Brain pericyte (primary cell): ENCODE measurements at regions not wholly inside any gene's neighbourhood (a gene's known extent, or its start where the extent isn't known, plus 50 kb on each side); places are given as distances from the start of the nearest gene placed in this dataset.

Source experiments
- DNase-seq: peaks from one replicate; pipeline ENCODE4 v3.0.0-alpha.2; 2012; ENCODE audit warnings: low read depth, low spot score

DNA sequence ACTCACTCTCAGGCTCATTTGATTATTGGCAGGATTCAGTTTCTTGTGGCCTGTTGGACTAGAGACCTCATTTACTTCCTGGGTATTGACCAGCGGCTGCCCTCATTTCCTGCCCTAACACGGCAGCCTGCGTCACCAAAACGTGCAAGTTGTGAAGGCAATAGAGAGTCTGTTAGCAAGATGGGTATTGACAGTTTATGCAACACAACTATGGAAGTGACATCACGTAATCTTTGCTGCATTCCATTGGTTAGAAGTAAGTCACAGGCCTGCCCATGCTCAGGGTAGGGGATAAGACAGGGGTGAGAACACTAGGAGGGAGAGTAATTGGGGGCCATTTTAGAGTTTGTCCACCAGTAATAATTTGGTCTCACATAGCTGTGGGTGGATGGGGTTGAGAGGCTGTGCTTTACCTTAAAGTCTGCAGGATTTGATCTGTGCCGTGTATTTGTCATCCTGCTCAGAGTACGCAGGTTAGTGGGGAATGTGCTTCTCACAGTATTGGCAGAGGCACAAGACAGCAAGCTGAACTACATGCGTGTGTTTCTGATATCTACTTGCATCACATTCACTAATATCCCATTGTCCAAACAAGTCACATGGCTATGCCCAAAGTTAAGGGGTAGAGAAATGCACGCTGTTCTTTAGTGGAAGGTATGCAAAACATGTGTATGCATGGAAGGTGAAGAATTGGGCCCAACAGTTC, 83.3 kb downstream of the EDEM1 start:
- no peak for DNase-seq

DNA sequence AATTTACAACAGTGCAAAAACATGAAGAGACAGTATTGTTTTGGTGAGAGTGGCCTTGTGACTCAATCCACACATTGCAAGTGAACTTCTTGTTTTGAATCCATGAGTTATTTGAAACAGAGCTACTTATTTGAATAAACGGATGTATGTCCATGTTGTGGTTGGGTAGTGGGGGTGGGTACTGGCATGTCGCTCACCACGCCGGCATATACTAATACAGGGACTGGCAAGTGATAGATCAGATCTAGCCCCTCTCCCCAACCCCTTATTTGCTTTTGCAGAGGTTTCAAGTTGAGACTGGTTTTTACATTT, 83.8 kb downstream of the EDEM1 start:
- DNase-seq = no peak

- DNase-seq = no peak
Measured at GRCh38 chr3:5272387-5272786, 84.9 kb downstream of the EDEM1 start.

- no peak for DNase-seq
Measured at GRCh38 chr3:5274091-5274490, 86.6 kb downstream of the EDEM1 start.

GRCh38 chr3:5275529-5275928, 88.0 kb downstream of the EDEM1 start:
- DNase-seq = no peak

DNA sequence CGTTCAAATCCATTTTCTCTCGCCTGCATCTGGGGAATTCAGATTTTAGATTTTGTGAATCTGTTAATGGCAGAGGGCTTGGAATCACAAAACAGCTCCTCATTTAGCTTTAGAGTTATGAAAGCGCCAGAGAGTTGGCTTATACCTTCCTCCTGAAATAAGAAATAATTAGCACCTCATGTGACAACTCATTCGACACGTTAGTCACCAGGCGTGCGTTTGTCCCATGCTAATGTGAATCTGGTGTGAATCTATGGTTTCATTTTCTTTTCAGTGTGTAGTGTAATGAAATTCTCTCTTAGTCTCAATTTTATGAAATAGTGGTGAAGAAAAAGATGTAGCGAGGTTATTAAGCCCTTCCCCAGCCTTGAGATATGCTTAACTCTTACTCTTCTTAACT, 89.4 kb downstream of the EDEM1 start:
- DNase-seq = no peak

GRCh38 chr3:5277612-5278236, 90.2 kb downstream of the EDEM1 start:
- DNase-seq = no peak

- DNase-seq = no peak
Measured at GRCh38 chr3:5278666-5279065, 91.2 kb downstream of the EDEM1 start.

GRCh38 chr3:5282703-5283102, 95.2 kb downstream of the EDEM1 start:
- no peak for DNase-seq

- DNase-seq = no peak
Measured at GRCh38 chr3:5285439-5285838, 97.9 kb downstream of the EDEM1 start.

- DNase-seq = no peak
Measured at GRCh38 chr3:5290915-5291314, 103.4 kb downstream of the EDEM1 start.

DNA sequence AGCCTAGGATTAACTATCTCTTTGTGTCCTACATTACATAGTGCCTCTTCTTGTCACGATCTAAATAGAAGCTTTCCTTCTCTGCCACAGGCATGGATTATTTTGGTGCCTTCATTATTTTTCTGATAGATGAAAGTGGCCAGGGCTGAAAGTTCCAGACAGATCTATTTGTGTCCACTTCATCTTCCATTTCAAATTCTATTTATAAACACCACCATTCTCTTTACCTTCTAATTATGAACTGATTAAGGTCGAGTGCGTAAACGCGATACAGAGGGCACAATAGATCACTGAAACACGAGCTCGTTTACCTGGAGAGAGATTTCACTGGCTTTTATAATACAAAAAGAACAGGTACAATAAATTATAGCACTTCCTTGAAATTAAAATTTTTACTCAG, 105.0 kb downstream of the EDEM1 start:
- no peak for DNase-seq

DNA sequence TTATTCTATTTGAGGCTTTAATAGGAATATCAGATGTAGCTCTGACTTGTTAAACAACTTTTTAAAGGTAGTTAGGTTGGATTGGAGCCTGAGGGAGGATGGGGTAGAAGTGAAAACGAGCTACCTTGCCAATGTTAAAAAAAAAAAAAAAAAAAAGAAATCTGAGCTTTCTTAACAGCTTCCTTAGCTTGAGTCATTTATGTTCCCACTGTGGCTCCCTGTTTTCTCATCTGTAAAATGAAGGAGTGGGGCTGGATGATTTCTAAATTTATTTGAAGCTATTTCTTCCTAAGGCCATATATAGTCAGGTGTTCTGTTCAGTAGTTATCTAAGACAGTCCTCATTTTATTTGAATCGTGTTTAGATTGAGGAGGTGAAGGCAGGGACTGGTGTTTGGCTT, 105.7 kb downstream of the EDEM1 start:
- DNase-seq = no peak

- DNase-seq = no peak
Measured at GRCh38 chr3:5294356-5294755, 106.8 kb downstream of the EDEM1 start.

DNA sequence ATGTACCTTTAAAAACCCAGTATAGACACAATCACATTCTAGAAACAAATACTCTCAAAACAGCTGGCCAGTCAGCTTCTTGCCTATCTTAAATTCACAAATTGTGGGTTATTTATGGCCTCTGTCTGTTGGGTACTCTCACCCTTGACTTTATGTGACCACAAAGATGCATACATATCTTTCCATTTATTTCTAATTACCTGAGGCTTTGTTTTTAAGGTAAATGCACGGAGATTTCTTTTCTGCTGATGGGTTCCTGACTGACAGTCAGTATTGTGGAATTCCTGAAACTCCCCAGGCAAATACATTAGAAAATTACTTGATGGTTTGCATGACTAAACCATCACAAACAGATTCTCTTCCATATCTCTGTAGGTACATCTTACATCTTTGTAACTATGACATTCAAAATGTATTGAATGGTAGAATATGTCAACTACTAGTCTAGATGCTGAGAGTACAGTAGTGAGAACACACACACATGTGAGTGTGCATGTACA, 107.7 kb downstream of the EDEM1 start:
- no peak for DNase-seq

- no peak for DNase-seq
Measured at GRCh38 chr3:5296362-5296761, 108.9 kb downstream of the EDEM1 start.

DNA sequence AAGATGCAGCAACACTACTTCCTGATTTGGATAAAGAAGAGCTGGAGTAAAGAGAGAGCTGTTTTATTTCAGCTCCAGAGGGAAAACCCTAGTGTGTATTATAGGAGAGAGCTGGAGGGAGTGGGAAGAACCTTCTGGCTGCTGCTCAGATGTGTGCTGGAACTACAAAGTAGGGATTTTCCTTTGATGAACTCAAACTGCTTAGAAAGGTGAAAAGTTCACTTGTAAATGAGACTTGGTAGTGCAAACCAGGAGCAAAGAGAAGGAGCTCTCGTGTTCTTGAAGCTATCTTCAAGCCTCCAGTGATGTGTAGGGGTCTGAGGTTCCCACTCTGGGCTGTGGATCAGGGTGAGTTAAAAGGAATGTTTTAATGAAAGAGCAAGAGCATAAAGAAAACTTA, 110.4 kb downstream of the EDEM1 start:
- no peak for DNase-seq

DNA sequence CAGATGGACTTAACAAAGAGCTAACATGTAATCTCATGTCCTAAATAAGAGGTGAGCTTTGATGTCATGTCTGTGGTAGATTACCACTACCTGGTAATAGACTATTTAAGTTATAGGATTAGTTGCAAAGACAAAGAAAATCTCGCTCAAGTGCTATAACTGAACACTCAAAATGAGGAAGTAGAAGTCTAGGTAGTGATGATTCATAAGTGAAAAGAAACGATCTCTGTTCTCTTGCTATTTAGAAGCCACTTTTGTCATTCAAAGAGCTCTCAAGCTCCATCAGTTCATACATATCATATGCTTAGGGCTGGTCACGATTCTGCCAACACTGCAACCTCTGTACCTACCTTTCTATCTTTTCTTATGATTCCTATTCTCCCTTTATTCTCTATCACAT, 110.9 kb downstream of the EDEM1 start:
- DNase-seq = no peak

GRCh38 chr3:5299161-5299560, 111.7 kb downstream of the EDEM1 start:
- no peak for DNase-seq

- DNase-seq = no peak
Measured at GRCh38 chr3:5300638-5301037, 113.1 kb downstream of the EDEM1 start.

DNA sequence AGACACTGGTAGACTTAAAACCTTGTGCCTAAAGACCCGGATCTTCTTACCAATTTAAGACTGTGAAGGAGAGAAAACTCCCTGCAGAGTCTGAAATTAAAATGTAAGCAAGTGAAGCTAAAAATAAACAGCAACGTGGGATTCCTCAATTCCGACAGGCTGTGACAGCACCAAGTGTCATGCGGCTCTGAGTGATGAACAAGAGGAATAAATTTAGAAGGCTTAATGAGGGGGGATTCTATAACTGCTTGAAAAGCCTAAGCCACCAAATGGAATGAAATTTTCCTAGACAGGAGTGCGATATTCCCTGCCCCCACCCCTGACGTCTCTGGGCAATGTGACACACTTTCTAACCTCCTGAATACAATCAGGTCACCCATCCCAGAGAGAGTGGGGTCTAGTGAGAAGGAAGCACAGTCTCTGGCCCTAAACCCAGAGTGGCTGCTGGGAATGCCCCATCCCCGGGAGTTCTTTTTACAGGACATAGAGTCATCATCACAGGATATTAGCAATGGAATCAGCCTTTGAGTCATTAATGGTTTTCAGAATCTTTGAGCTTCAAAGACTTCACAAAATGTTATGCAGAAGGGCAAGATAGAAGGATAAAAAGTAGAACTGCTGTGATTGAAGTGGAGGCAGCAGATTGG, 114.3 kb downstream of the EDEM1 start:
- DNase-seq = no peak

DNA sequence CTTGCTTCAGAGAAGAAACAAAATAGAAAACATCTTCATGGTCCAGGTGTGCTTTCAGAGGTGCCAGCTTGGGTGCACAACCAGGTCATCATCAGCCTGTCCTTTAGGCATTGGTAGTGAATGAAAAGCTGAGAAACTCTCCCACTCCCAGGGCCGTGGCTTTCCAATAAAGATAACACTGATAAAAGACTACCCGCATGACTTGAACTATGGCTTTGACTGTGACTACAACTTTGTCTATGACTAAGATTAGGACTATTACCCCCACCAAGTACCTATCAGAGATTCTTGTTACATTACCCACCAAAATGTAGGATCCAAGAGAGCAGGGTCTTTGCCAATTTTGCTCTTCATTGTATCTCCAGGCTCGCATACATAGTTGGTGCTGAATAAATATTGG, 115.2 kb downstream of the EDEM1 start:
- DNase-seq = no peak

GRCh38 chr3:5304188-5304587, 116.7 kb downstream of the EDEM1 start:
- DNase-seq = no peak
